ENCODE measurements at regions not wholly inside any gene's neighbourhood (a gene's known extent, or its start where the extent isn't known, plus 50 kb on each side); places are given as distances from the start of the nearest gene placed in this dataset.

GRCh38 chr9:110065532-110065931, 142.4 kb downstream of the C9orf152 start:
- Histone ChIP-seq H3K4me3 (ENCODE audit: low read length) (no peak overlapping the region), H3K36me3 (ENCODE audit: insufficient read depth, low read length) (no peaks in the 10 kb centered on the region), H3K27me3 (ENCODE audit: insufficient read depth, low read length) (no peaks in the 10 kb centered on the region), H3K4me1 (ENCODE audit: insufficient read depth, low read length) (peaks cover 8% of the 10 kb centered on the region), H2AFZ (ENCODE audit: low read depth, low read length) (no peak overlapping the region), H3K9me3 (ENCODE audit: low read length) (no peaks in the 10 kb centered on the region)

- H3K4me1 ChIP-seq (ENCODE audit: insufficient read depth, low read length), result peaks cover 8% of the 10 kb centered on the region
- H2AFZ ChIP-seq (ENCODE audit: low read depth, low read length), result no peak overlapping the region
- no peaks in the 10 kb centered on the region for H3K9me3 ChIP-seq (ENCODE audit: low read length)
- no peak overlapping the region for H3K4me3 ChIP-seq (ENCODE audit: low read length)
- H3K36me3 ChIP-seq (ENCODE audit: insufficient read depth, low read length), result no peaks in the 10 kb centered on the region
- no peaks in the 10 kb centered on the region for H3K27me3 ChIP-seq (ENCODE audit: insufficient read depth, low read length)
Observed at GRCh38 chr9:110066929-110067716, 140.8 kb downstream of the C9orf152 start.

GRCh38 chr9:110068212-110068611, 139.7 kb downstream of the C9orf152 start:
- Histone ChIP-seq H3K4me1 (ENCODE audit: insufficient read depth, low read length) (peaks cover 14% of the 10 kb centered on the region), H2AFZ (ENCODE audit: low read depth, low read length) (no peak overlapping the region), H3K4me3 (ENCODE audit: low read length) (no peak overlapping the region), H3K9me3 (ENCODE audit: low read length) (no peaks in the 10 kb centered on the region), H3K36me3 (ENCODE audit: insufficient read depth, low read length) (no peaks in the 10 kb centered on the region), H3K27me3 (ENCODE audit: insufficient read depth, low read length) (no peaks in the 10 kb centered on the region)

- no peaks in the 10 kb centered on the region for H3K9me3 ChIP-seq (ENCODE audit: low read length)
- no peak overlapping the region for H2AFZ ChIP-seq (ENCODE audit: low read depth, low read length)
- H3K4me1 ChIP-seq (ENCODE audit: insufficient read depth, low read length), result peaks cover 17% of the 10 kb centered on the region
- no peaks in the 10 kb centered on the region for H3K27me3 ChIP-seq (ENCODE audit: insufficient read depth, low read length)
- no peak overlapping the region for H3K4me3 ChIP-seq (ENCODE audit: low read length)
- H3K36me3 ChIP-seq (ENCODE audit: insufficient read depth, low read length), result no peaks in the 10 kb centered on the region
Observed at GRCh38 chr9:110069326-110070248, 138.4 kb downstream of the C9orf152 start.

- Histone ChIP-seq H2AFZ (ENCODE audit: low read depth, low read length) (no peak overlapping the region), H3K9me3 (ENCODE audit: low read length) (no peaks in the 10 kb centered on the region), H3K4me3 (ENCODE audit: low read length) (no peak overlapping the region), H3K4me1 (ENCODE audit: insufficient read depth, low read length) (peaks cover 9% of the 10 kb centered on the region), H3K27me3 (ENCODE audit: insufficient read depth, low read length) (no peaks in the 10 kb centered on the region), H3K36me3 (ENCODE audit: insufficient read depth, low read length) (no peaks in the 10 kb centered on the region)
Observed at GRCh38 chr9:110072597-110073355, 135.2 kb downstream of the C9orf152 start.

- Histone ChIP-seq H3K9me3 (ENCODE audit: low read length) (no peaks in the 10 kb centered on the region), H3K27me3 (ENCODE audit: insufficient read depth, low read length) (no peaks in the 10 kb centered on the region), H3K36me3 (ENCODE audit: insufficient read depth, low read length) (no peaks in the 10 kb centered on the region), H3K4me1 (ENCODE audit: insufficient read depth, low read length) (peaks cover 9% of the 10 kb centered on the region), H3K4me3 (ENCODE audit: low read length) (no peak overlapping the region), H2AFZ (ENCODE audit: low read depth, low read length) (no peak overlapping the region)
Observed at GRCh38 chr9:110073356-110073905, 134.5 kb downstream of the C9orf152 start.

GRCh38 chr9:110076894-110077725, 130.8 kb downstream of the C9orf152 start:
- Histone ChIP-seq H2AFZ (ENCODE audit: low read depth, low read length) (no peak overlapping the region), H3K4me1 (ENCODE audit: insufficient read depth, low read length) (peaks cover 9% of the 10 kb centered on the region), H3K4me3 (ENCODE audit: low read length) (no peak overlapping the region)

GRCh38 chr9:110077925-110078324, 130.0 kb downstream of the C9orf152 start:
- no peak overlapping the region for H2AFZ ChIP-seq (ENCODE audit: low read depth, low read length)
- H3K4me3 ChIP-seq (ENCODE audit: low read length), result no peak overlapping the region
- H3K27me3 ChIP-seq (ENCODE audit: insufficient read depth, low read length), result no peaks in the 10 kb centered on the region
- H3K4me1 ChIP-seq (ENCODE audit: insufficient read depth, low read length), result peaks cover 5% of the 10 kb centered on the region
- no peaks in the 10 kb centered on the region for H3K36me3 ChIP-seq (ENCODE audit: insufficient read depth, low read length)
- H3K9me3 ChIP-seq (ENCODE audit: low read length), result no peaks in the 10 kb centered on the region

More at GRCh38 chr9:110076894-110077725, 130.8 kb downstream of the C9orf152 start:
- Histone ChIP-seq H3K36me3 (ENCODE audit: insufficient read depth, low read length) (no peaks in the 10 kb centered on the region), H3K9me3 (ENCODE audit: low read length) (no peaks in the 10 kb centered on the region), H3K27me3 (ENCODE audit: insufficient read depth, low read length) (no peaks in the 10 kb centered on the region)

- Histone ChIP-seq H3K4me1 (ENCODE audit: insufficient read depth, low read length) (no peaks in the 10 kb centered on the region), H3K36me3 (ENCODE audit: insufficient read depth, low read length) (no peaks in the 10 kb centered on the region), H2AFZ (ENCODE audit: low read depth, low read length) (no peak overlapping the region), H3K4me3 (ENCODE audit: low read length) (no peak overlapping the region), H3K27me3 (ENCODE audit: insufficient read depth, low read length) (no peaks in the 10 kb centered on the region), H3K9me3 (ENCODE audit: low read length) (no peaks in the 10 kb centered on the region)
Observed at GRCh38 chr9:110078604-110079003, 129.4 kb downstream of the C9orf152 start.

- Histone ChIP-seq H3K27me3 (ENCODE audit: insufficient read depth, low read length) (no peaks in the 10 kb centered on the region), H3K36me3 (ENCODE audit: insufficient read depth, low read length) (no peaks in the 10 kb centered on the region), H3K4me3 (ENCODE audit: low read length) (no peak overlapping the region), H3K4me1 (ENCODE audit: insufficient read depth, low read length) (no peaks in the 10 kb centered on the region), H3K9me3 (ENCODE audit: low read length) (no peaks in the 10 kb centered on the region), H2AFZ (ENCODE audit: low read depth, low read length) (no peak overlapping the region)
Observed at GRCh38 chr9:110081395-110081794, 126.6 kb downstream of the C9orf152 start.

GRCh38 chr9:110083866-110084265, 124.1 kb downstream of the C9orf152 start:
- no peak overlapping the region for H3K4me3 ChIP-seq (ENCODE audit: low read length)
- no peaks in the 10 kb centered on the region for H3K27me3 ChIP-seq (ENCODE audit: insufficient read depth, low read length)
- no peaks in the 10 kb centered on the region for H3K36me3 ChIP-seq (ENCODE audit: insufficient read depth, low read length)
- H2AFZ ChIP-seq (ENCODE audit: low read depth, low read length), result no peak overlapping the region
- no peaks in the 10 kb centered on the region for H3K9me3 ChIP-seq (ENCODE audit: low read length)
- H3K4me1 ChIP-seq (ENCODE audit: insufficient read depth, low read length), result no peaks in the 10 kb centered on the region

- Histone ChIP-seq H3K27me3 (ENCODE audit: insufficient read depth, low read length) (no peaks in the 10 kb centered on the region), H3K4me3 (ENCODE audit: low read length) (no peak overlapping the region), H2AFZ (ENCODE audit: low read depth, low read length) (no peak overlapping the region), H3K36me3 (ENCODE audit: insufficient read depth, low read length) (no peaks in the 10 kb centered on the region), H3K9me3 (ENCODE audit: low read length) (no peaks in the 10 kb centered on the region), H3K4me1 (ENCODE audit: insufficient read depth, low read length) (no peaks in the 10 kb centered on the region)
Observed at GRCh38 chr9:110086537-110086936, 121.4 kb downstream of the C9orf152 start.

Measured in neuron (in vitro differentiated cells).